Esophagus (tissue), 2 donors: ENCODE measurements at regions not wholly inside any gene's neighbourhood (a gene's known extent, or its start where the extent isn't known, plus 50 kb on each side); places are given as distances from the start of the nearest gene placed in this dataset.
"Not testable (repeated sequence)": the region's sequence is repeated elsewhere in the genome, so short reads cannot be mapped to it uniquely, and the experiment has no call there.

Experiments
- H3K27ac ChIP-seq, 2 donors: one replicate each; pipeline ENCODE4 v1.5.1; 2013; ENCODE audit warnings: low read depth in 2 of 2, mild to moderate bottlenecking in 2 of 2, inconsistent platforms in 1 of 2, low read length in 1 of 2, moderate library complexity in 1 of 2
- H3K27me3 ChIP-seq, 2 donors: one replicate each; pipeline ENCODE4 v1.6.1; 2013; ENCODE audit warnings: low read length in 2 of 2, control low read depth in 1 of 2, mild to moderate bottlenecking in 1 of 2; ENCODE audit not compliant: insufficient read depth in 2 of 2, control insufficient read depth in 1 of 2
- H3K36me3 ChIP-seq, 2 donors: one replicate each; pipeline ENCODE4 v1.6.1; 2013; ENCODE audit warnings: low read length in 1 of 2; ENCODE audit not compliant: control insufficient read depth in 2 of 2, insufficient read depth in 2 of 2
- H3K4me1 ChIP-seq, 2 donors: one replicate each; pipeline ENCODE4 v1.6.1; 2013; ENCODE audit warnings: low read length in 1 of 2; ENCODE audit not compliant: control insufficient read depth in 2 of 2, insufficient read depth in 2 of 2
- H3K4me3 ChIP-seq, 2 donors: one replicate each; pipeline ENCODE4 v1.5.1; 2013; ENCODE audit warnings: low read length in 2 of 2, mild to moderate bottlenecking in 2 of 2, low read depth in 1 of 2, moderate library complexity in 1 of 2
- H3K9me3 ChIP-seq, 2 donors: one replicate each; pipeline ENCODE4 v1.6.1; 2013; ENCODE audit warnings: mild to moderate bottlenecking in 2 of 2, low read depth in 1 of 2, low read length in 1 of 2, moderate library complexity in 1 of 2; ENCODE audit not compliant: control insufficient read depth in 2 of 2, insufficient read depth in 1 of 2
- WGBS, 2 donors: extraction: QIAGEN DNeasy Blood & Tissue Kit; methylation state at CpG; one replicate each; pipeline ENCODE4 v1.1.7; 2013; 5-methylcytosine and 5-hydroxymethylcytosine counted together
- donor health status: healthy with polysubstance abuse.
- donor health status: Bipolar disorder and iron deficiency.

DNA sequence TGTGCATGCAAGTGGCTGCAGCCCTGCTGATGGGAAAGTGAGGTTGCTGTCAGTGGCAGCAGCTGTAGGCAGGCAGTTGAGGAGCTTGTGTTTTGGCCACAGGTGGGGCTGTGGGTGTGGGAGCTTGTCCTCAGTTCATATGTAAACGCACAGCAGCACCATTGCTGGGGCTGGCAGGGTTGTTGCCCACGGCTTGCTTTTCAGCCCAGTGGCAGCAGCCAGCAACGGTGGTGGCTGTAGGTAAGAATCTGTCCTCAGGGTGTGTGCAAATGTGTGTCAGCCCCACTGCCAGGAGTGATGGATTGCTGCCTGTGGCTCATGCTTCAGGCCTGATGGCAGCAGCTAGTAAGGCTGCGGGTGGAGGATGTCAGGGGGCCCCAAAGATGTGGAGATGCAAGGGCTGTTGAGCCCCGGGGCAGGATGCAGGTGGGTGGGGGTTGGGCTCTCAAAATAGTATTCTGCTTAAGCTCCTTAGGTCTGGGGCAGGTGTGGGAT is 141.3 kb upstream of the THUMPD2 start:
- Histone ChIP-seq H3K4me1 (no peaks in the 10 kb centered on the region), H3K9me3 (no peaks in the 10 kb centered on the region), H3K36me3 (no peaks in the 10 kb centered on the region), H3K27ac (no peak overlapping the region), H3K27me3 (no peaks in the 10 kb centered on the region), H3K4me3 (no peak overlapping the region)
- 43 to 47% methylated on average over 5 of the region's 5 CpGs for WGBS, 2 donors

DNA sequence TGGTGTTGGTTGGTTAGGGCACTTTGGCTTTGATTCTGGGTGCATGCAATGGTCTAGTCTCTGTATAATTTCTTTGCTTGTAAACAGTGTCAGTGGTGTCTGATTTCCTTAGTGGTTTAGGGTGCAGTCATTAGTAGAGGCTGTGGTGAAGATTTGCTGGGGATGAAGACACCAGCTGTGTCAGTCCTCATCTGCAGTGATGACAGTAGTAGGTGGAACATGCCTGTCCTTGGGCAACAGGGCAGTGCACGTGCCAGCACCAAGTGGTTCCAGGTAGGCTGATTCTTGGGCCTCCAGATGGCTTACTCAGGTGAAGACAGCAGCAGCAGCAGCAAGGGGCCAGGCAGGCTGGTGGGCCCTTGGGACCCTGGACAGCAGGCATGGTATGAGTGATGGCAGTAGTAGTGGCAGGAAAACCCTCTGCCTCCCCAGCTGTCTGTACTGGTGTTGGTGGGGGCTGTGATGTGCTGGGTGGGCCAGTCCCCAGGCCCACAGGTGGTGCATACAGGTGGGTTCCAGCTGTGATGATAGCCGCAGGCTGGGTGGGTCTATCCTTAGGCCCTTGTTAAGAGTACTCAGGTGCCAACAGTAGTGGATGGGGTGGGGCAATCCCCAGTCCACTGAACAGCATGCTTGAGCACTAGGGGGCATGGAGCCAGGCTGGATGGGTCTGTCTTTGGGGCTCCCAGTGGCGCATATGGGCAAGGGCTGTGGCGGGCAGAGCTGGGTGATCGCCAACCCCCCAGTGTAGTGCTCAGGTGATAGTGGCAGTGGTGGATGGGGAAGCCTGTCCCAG is 140.7 kb upstream of the THUMPD2 start:
- WGBS, 2 donors, result 86 to 95% methylated on average over 5 of the region's 5 CpGs
- H3K9me3 ChIP-seq, result no peaks in the 10 kb centered on the region
- no peaks in the 10 kb centered on the region for H3K27me3 ChIP-seq
- no peak overlapping the region for H3K27ac ChIP-seq
- no peak overlapping the region for H3K4me3 ChIP-seq
- no peaks in the 10 kb centered on the region for H3K4me1 ChIP-seq
- H3K36me3 ChIP-seq, result no peaks in the 10 kb centered on the region

DNA sequence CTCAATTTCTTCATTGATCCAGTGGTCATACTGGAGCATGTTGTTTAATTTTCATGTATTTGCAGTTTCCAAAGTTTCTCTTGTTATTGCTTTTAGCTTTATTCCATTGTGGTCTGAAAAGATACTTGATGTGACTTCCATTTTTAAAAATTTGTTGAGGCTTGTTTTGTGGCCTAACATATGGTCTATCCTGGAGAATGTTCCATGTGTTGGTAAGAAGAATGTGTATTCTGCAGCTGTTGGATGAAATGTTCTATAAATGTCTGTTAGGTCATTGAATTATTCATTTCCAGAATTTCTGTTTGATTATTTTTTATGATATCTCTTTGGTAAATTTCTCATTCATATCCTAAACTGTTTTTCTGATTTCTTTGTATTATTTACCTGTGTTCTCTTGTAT is 139.8 kb upstream of the THUMPD2 start:
- H3K27ac ChIP-seq, result no peak overlapping the region
- no peaks in the 10 kb centered on the region for H3K9me3 ChIP-seq
- H3K36me3 ChIP-seq, result no peaks in the 10 kb centered on the region
- no peak overlapping the region for H3K4me3 ChIP-seq
- H3K27me3 ChIP-seq, result no peaks in the 10 kb centered on the region
- no peaks in the 10 kb centered on the region for H3K4me1 ChIP-seq

DNA sequence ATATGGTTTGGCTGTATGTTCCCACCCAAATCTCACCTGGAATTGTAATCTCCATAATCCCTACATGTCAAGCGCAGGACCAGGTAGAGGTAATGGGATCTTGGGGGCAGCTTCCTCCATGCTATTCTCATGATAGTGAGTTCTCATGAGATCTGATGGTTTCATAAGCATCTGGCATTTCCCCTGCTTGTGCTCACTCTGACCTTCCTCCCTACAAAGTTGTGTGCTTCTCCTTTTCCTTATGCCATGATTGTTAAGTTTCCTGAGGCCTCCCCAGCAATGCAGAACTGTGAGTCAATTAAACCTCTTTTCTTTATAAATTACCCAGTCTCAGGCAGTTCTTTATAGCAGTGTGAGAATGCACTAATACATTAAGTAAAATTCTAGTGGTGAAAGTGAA is 138.3 kb upstream of the THUMPD2 start:
- H3K27me3 ChIP-seq, H3K4me3 ChIP-seq, H3K36me3 ChIP-seq, H3K4me1 ChIP-seq, H3K9me3 ChIP-seq, H3K27ac ChIP-seq: not testable (repeated sequence)
- WGBS, 2 donors, result 96 to 98% methylated on average over 1 of the region's 1 CpG

DNA sequence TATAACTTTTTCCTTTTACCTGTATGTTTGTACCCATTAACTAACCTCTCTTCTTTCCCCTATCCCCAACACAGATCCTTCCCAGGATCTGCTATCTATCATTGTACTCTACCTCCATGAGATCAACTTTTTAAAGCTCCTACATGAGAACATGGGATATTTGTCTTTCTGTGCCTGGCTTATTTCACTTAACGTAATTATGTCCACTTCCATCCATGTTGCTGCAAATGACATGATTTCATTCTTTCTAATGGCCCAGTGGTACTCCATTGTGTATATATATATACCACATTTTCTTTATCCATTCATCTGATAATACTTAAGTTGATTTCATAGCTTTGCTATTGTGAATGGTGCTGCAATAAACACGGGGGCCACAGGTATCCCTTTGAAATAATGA is 135.9 kb upstream of the THUMPD2 start:
- no peaks in the 10 kb centered on the region for H3K36me3 ChIP-seq
- H3K4me3 ChIP-seq, result no peak overlapping the region
- 87 to 89% methylated on average over 2 of the region's 2 CpGs for WGBS, 2 donors
- H3K27ac ChIP-seq, result no peak overlapping the region
- H3K27me3 ChIP-seq, result no peaks in the 10 kb centered on the region
- no peaks in the 10 kb centered on the region for H3K9me3 ChIP-seq
- no peaks in the 10 kb centered on the region for H3K4me1 ChIP-seq

DNA sequence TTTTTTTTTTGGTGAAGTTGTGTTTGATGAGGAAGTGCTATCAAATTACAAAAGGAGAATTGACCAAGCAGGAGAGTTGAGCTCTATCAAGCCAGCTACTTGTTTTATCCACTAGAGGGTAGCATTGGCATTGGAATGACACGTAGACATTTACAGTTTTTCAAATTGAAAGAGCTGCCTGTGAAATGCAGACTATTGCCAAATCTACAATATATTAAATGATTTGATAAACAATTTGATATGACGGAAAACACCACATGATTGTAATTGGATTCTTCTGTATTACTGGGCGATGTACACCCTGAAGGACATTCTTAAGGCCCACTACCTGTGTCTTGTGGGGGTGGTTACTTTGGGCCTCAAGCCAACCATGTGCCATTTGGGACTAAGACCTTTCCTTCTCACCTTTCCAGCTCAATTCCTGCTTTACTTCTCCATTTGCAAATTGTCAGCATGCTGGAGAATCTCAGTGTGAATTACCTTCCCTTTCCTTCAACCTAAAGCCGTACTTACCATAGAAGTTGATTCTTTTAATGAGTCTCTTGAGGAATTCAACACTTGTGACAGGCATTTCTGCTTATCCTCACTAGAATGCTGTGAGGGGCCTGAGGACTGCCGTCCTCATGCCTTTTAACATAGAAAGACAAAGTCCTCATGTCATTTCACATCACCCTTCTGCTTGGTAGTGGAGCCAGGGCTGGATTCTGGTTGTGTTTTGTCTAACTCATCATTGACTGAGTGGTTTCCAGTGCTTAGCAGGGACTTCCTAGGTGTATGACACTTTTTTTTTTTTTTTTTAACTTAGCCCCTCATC is 134.8 kb upstream of the THUMPD2 start:
- Histone ChIP-seq H3K4me3 (no peak overlapping the region), H3K9me3 (no peaks in the 10 kb centered on the region), H3K27me3 (no peaks in the 10 kb centered on the region), H3K4me1 (no peaks in the 10 kb centered on the region), H3K36me3 (no peaks in the 10 kb centered on the region), H3K27ac (no peak overlapping the region)
- WGBS, 2 donors, result 34 to 36% methylated on average over 5 of the region's 5 CpGs

DNA sequence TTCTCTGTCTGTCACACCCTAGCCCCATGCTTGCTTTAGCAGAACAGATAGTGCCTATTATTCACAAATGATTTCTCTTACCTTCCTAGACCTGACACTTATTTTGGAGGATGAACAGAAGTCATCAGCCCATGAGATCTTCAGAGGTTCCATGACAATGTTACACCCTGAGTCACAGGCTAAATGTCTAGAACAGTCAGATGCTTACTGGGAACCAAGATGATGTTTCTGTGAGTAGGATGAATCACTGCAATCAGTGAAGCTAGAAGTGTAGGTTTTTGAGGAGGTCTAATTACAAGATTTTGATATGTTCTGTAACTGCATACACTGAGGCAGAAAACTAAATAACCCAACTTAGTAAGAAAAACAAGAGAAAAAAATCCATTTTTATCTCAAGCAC is 123.0 kb upstream of the THUMPD2 start:
- Histone ChIP-seq H3K4me3 (no peak overlapping the region), H3K9me3 (no peaks in the 10 kb centered on the region), H3K36me3 (no peaks in the 10 kb centered on the region), H3K27ac (no peak overlapping the region), H3K4me1 (no peaks in the 10 kb centered on the region), H3K27me3 (no peaks in the 10 kb centered on the region)

DNA sequence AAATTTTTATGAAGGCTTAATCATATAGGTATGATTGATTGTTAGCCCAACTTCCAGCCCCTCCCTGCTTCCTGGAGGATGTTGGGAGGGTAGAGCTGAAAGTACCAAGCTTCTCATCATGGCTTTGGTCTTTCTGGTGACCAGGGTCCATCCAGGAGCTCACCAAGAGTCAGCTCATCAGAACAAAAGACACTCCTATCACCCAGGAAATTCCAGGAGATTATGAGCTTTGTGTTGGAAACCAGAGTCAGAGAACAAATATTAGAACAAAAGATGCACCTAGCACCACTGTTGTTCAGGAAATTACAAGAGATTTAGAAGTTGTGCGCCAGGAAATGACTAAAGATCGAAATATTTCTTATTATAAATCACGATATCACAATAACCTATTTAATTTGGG is 119.9 kb upstream of the THUMPD2 start:
- no peak overlapping the region for H3K27ac ChIP-seq
- H3K27me3 ChIP-seq, result no peaks in the 10 kb centered on the region
- no peaks in the 10 kb centered on the region for H3K4me1 ChIP-seq
- no peak overlapping the region for H3K4me3 ChIP-seq
- no peaks in the 10 kb centered on the region for H3K36me3 ChIP-seq
- WGBS, 2 donors, result 83 to 86% methylated on average over 3 of the region's 3 CpGs
- no peaks in the 10 kb centered on the region for H3K9me3 ChIP-seq

GRCh38 chr2:39897273-39897672 is 118.2 kb upstream of the THUMPD2 start:
- WGBS, 2 donors, result 85 to 86% methylated on average over 5 of the region's 5 CpGs
- H3K4me1 ChIP-seq, result no peaks in the 10 kb centered on the region
- H3K4me3 ChIP-seq, result no peak overlapping the region
- H3K36me3 ChIP-seq, result no peaks in the 10 kb centered on the region
- no peaks in the 10 kb centered on the region for H3K27me3 ChIP-seq
- H3K9me3 ChIP-seq, result no peaks in the 10 kb centered on the region
- no peak overlapping the region for H3K27ac ChIP-seq

DNA sequence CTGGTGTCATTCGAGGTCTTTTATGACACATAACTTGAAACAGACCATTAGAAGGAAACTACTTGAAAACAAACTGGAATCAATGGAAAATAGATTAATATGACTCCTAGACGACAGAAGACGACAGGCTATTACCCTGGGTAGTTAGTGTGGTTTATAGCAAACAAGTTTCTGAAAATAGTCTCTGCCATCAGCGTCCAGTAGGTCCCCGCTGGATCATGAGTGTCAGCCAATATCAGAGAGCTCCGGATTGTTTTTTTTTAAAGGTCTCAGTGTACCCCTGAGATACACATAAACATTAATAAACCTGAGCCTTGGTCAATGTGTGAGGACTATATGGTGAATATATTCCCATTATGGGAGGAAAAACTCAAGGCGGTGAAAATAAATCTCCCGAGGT is 115.0 kb upstream of the THUMPD2 start:
- Histone ChIP-seq H3K9me3 (no peaks in the 10 kb centered on the region), H3K36me3 (no peaks in the 10 kb centered on the region), H3K27me3 (no peaks in the 10 kb centered on the region), H3K27ac (no peak overlapping the region), H3K4me1 (no peaks in the 10 kb centered on the region), H3K4me3 (no peak overlapping the region)
- WGBS, 2 donors, result 82 to 85% methylated on average over 8 of the region's 8 CpGs
